ENCODE measurements at regions not wholly inside any gene's neighbourhood (a gene's known extent, or its start where the extent isn't known, plus 50 kb on each side); places are given as distances from the start of the nearest gene placed in this dataset.

- TF ChIP-seq ATF3 (IDR thresholded peaks at IDR 0.05; ENCODE audit: borderline replicate concordance, extremely low read depth, low read depth, low read length) (no peak), SUPT20H (IDR thresholded peaks at IDR 0.05; ENCODE audit: borderline replicate concordance, control insufficient read depth, low read depth, low read length) (no peak), CTCF (IDR thresholded peaks at IDR 0.05 in 2 of 3, conservative IDR thresholded peaks at IDR 0.05 in 1 of 3; ENCODE audit: control insufficient read depth in 2 of 3, extremely low read depth in 1 of 3, insufficient read depth in 1 of 3, low read depth in 3 of 3, low read length in 3 of 3) (no peak), ZZZ3 (IDR thresholded peaks at IDR 0.05; ENCODE audit: control insufficient read depth, insufficient read length, low read depth) (no peak), POLR2A (IDR thresholded peaks at IDR 0.05; ENCODE audit: low read depth, low read length) (no peak), RCOR1 (conservative IDR thresholded peaks at IDR 0.05; ENCODE audit: low read depth, low read length) (no peak), NBN (IDR thresholded peaks at IDR 0.05) (no peak), SIN3A (IDR thresholded peaks at IDR 0.05; ENCODE audit: low read depth, low read length) (no peak)
Observed at GRCh38 chr1:244315996-244316395, 135.7 kb downstream of the ADSS2 start.
